NCI-H345 treated with DMSO at 0.1 percent for 48 hours (cell line): ENCODE measurements at regions not wholly inside any gene's neighbourhood (a gene's known extent, or its start where the extent isn't known, plus 50 kb on each side); places are given as distances from the start of the nearest gene placed in this dataset.
"Not testable (repeated sequence)": the region's sequence is repeated elsewhere in the genome, so short reads cannot be mapped to it uniquely, and the experiment has no call there.

ENCODE experiments used
- DNase-seq: peaks from one replicate; lab custom pipeline; 2025; ENCODE audit not compliant: unreplicated experiment; lab: John Stamatoyannopoulos, UW

DNA sequence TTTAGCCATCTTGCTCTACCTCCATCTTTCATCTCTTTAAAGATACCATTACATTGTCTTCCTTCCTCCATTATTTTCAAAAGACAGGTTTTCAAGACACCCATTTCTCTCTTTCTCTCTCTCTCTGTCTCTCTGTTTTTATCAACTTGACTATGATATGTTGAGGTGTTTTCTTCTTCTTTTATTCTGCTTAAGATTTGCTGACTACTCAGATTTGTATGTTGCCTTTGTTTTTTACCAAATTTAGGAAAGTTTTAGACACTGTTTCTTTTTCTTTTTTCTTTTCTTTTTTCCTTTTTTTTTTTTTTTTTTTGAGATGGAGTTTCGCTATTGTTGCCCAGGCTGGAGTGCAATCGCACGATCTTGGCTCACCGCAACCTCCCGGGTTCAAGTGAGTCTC lies 647.5 kb upstream of the VRK2 start:
- DNase-seq: no peak

DNA sequence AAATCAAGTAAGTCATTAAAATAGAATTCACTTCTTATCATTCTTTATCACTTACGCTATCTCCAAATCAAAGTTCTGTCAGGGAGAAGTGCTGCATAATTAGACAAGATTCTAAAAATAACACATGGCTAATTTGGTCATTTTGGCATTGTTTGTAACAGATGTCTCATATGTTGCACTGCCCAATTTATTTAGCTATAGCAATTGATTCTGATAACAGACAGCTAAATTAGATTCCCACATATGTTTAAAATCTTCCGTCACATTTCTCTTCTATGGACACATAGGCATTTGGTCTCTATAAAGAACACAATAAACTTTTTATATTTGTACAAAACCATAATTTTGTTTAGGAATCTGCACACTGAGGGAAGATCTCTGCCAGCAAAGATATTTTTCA lies 644.5 kb upstream of the VRK2 start:
- no peak for DNase-seq

DNA sequence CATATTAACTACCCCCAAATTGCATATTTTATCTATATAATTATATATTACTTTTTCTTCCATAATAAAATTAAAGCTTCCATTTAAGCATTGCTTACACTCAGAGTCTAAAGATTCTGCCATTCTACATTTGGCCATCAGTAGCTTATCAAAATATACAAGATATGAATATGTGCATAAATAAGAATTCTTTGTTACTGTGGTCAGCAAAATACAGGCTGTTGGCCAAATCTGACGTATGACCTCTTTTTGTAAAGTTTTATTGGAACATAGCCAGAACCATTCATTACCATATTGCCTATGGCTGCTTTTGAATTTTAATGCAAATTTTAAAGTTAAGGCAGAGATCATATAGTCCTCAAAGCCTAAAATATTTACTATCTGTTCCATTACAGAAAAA lies 643.9 kb upstream of the VRK2 start:
- DNase-seq: no peak

DNA sequence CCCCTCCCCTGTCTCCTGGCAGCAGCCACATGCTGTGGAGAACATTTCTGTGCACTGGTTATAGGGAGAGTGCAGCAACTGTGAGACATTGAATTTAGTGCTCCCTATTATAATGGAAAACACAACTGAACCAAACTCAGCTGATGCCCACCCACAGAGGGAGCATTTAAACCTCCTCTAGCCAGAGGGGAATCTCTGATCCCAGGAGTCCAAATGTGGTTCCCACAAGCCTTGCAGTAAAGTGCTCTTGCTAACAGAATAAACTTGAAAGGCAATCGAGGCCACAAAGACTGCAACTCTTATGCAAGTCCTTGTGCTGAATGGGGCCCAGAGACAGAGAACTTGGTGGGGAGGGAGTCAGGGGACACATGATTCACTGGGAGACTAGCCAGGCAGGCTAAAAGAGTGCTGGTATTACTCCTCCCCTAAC lies 638.8 kb upstream of the VRK2 start:
- no peak for DNase-seq

DNA sequence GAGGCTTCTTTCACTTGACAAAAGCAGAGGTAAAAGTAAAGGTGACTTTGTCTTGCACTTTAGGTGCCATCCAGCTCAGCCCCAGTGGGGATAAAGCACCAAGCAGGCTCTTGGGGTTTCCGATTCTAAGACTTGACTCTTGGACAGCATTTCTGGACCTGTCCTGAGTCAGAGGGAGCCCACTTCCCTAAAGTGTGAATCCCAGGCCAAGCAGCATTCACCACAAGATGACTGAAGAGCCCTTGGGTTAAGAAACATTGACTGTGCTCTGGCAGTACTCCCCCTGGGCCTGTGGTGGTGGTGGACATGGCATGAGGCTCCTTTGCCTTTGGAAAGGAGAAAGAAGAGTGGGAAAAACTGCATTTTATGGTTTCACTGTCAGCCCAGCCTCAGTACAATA lies 638.0 kb upstream of the VRK2 start:
- DNase-seq: no peak

DNA sequence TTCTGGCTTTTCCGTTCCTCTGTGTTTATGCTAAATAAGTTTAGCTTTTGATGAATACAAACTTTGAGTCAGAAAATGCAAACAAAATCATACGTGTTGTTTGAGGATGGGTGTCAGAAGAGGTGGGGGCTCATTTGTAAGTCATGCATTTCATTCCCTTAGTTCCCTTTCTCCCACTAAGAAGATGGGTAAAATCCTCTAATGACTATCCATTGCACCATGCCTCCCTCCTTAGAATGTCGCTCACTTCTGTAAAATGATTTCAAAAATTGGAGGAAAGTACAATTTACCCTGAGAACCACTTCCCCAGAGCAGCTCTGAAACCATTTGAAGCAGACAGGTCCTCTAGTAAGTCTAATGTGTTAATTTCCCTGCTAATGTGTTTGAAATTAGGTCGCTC lies 629.6 kb upstream of the VRK2 start:
- no peak for DNase-seq

DNA sequence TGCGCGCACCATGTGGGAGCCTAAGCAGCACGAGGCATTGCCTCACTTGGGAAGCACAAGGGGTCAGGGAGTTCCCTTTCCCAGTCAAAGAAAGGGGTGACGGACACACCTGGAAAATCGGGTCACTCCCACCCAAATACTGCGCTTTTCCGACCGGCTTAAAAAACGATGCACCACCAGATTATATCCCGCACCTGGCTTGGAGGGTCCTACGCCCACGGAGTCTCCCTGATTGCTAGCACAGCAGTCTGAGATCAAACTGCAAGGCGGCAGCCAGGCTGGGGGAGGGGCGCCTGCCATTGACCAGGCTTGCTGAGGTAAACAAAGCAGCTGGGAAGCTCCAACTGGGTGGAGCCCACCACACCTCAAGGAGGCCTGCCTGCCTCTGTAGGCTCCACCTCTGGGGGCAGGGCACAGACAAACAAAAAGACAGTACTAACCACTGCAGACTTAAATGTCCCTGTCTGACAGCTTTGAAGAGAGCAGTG lies 627.7 kb upstream of the VRK2 start:
- DNase-seq: not testable (repeated sequence)

DNA sequence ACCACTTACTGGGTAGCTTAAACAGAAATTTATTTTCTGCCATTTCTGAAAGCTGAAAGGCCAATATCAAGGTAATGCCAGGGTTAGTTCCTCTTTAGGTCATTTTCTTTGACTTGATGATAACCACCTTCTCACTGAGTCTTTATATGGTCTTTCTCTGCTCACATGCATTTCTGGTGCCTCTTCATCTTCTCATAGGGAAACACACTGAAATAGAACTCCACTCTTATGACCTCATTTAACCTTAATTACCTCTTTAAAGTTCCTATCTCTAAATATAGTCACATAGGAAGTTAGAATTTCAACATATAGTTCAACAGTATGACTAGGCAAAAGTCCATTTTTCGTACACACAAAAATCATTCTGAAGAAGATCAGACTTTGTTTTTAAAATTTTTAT lies 616.8 kb upstream of the VRK2 start:
- no peak for DNase-seq

DNA sequence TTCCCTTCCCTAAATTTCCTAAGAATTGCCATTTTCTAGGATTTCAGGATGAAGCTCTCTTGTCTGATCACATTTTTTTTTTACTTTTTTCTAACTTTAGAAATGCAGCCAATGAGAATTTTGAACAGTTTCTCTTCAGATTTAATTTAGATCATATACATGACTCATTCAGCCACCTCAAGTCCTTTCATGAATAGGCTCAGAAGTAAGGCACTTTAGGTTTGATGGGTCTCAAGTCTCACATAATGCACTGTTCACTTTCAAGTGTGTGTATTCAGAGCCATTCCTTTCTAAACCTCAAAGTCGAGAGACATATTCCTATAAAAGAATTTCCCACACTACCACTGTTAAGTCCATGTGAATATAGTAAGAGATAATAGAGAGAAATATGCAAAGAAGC lies 614.1 kb upstream of the VRK2 start:
- no peak for DNase-seq

DNA sequence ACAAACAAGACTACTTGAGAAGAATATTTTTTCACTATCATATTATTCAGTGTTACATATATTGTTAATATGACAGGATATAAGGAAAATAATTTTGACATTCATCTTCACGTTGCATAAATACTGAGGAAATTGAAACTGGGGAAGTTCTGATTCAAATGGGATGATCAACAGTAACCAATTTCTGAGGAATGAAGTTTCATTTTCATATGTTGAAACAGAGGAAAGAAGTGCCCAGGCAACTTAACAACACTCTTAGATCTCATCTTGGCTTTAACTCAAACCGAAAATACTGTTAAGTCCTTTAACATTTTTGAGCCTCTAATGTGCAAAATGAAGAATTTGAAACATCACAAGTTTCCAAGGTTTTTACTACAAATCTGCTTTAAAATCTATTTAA lies 612.2 kb upstream of the VRK2 start:
- DNase-seq: no peak

DNA sequence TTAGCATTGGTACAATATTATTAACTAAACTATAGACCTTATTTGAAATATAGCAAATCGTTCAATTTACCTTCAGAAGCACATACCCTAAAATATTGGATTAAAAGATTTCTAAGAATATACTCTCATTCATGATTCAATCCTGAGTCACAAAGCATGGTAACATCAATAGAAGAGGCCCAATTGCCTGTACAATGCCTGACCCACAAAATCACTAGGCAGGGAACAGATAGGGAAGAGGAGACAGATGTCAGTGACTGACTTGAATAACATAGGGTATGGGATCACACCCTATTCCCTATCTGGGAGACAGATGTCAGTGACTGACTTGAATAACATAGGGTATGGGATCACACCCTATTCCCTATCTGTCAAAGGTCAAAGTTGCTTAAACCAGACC lies 611.6 kb upstream of the VRK2 start:
- DNase-seq: no peak

DNA sequence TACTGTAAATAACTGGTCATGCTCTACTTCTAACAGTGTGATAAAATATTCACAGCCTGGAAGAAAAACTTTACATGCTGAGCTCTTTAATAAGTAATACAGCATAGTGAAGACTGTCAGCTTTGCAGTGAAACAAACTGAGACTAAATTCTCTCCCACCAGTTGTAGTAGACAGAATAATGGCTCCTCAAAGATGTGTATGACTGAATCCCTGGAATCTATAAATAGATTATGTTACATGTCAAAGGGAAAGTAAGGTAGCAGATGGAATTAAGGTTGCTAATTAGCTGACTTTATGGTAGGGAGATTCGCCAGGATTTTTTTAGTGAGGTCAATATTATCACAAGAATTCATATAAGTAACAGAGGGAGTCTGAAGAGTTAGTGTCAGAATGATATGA lies 609.5 kb upstream of the VRK2 start:
- DNase-seq: no peak

DNA sequence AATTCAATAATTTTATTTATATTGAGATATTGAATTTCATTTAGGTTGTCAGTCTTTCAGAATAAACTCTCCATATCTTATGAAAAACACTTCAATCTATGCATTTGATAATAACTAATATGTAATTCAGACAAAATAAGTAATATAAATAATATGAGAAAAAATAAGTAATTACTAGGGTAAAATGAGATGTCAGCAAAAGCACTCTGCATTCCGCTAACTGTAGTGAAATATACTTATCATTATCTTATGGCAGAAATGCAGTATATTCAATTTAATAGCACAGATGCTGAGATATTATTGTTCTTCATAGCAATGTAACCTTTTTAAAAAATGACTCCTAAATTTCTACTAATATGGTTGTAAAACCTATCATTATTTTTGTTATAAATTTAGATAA lies 606.2 kb upstream of the VRK2 start:
- no peak for DNase-seq

DNA sequence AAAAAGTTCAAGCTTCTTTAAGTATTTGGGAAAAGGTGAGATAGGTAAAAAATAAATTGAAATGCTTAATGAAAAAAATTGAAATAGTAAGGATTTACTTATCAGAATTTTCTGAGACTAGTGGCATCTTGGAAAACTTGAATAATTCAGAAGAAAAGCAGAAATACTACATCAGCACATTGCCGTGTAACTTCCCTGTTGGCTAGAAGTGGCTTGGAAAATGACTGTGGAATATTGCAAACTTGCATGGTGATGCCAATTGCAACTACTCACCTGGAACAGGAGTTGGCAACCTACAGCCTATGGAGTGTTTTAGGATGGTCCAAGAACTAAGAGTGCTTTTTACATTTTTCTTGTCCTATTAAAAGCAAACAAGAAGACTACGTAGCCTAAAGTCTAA lies 603.5 kb upstream of the VRK2 start:
- DNase-seq: no peak

DNA sequence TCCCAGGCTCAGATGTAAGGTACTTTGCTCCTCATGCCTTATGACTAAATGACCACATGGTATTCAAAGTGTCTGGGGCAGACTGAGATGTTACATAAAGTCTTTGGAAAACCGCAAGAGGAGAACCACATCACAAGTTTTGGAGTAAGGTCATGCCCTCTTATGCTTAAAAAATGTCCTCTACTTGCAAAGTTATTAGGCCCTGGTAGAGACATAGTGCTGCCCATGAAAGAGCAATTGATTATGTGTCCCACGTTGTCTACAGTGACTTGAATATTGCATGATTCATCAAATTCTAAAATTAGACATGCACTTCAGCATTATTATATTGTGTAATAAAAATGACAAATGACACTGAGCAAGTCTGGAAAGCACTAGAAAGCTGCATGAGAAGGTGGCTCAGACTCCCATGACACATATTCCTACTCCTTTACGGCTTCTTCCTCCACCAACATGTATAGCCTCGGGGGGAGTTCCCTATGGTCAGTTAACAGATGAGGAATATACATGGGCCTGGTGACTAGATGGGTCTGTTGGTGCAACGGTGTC lies 602.6 kb upstream of the VRK2 start:
- no peak for DNase-seq

DNA sequence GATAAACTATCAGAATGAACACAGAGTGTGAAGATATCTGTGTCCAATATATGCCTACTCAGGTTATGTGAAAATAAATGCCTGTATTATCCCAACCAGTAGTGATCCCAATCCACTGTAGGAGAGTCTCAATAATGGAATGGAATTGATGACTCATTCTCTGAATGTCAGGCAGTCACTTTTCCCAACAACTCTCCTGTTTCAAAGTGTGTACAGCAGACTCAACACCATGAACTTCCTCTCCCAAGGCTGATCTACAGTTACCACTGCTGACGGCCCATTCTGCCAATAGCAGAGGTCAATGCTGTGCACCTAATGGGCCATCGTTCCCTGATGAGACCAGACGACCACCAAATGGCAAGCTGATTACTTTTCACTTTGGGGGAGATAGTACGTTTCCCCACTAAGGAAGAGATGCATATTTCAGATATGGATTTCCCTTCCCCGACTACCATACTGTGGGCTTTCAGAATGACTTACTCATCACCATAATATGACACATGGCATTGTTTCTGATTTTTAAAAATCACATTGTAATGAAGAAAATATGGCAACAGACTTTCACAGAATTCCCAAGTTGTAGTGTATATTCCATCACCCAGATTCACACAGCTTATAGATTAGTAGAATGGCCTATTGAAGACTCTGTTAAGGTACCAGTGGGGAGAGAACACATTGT lies 601.7 kb upstream of the VRK2 start:
- no peak for DNase-seq

DNA sequence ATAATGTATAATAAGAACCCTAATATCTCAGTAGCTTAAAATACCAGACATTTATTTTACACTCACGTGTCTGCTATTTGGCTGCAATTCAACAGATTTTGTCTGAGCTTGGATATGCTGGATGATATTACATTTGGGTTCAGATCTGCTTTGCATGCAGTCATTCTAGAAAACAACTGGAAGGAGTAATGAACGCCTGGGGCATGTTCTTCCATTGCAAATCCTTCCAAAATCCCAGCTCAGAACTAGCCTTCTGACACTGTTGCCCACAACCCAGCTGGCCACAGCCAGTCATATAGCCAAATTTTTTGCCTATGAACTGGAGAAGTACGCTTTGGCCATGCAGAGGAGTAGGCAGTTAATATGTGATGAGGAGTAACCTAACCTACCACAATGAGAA lies 597.8 kb upstream of the VRK2 start:
- no peak for DNase-seq

DNA sequence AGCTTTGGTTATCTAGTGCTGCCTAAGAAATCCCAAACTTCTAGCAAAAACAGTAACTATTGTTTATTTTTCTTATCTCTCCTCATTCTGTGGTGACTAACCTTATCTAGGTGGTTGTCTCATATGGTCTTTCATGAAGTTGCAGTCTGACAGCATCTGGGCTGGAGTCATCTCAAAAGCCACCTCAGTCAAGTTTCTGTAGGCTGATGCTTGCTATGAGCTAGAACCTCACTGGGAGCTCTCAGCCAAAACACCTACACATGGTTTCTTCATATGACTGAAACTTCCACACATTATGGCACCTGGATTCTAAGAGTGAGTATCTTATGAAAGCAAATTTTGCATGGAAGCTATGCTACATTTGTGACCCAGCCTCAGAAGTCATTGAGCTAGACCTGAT lies 596.4 kb upstream of the VRK2 start:
- DNase-seq: no peak

DNA sequence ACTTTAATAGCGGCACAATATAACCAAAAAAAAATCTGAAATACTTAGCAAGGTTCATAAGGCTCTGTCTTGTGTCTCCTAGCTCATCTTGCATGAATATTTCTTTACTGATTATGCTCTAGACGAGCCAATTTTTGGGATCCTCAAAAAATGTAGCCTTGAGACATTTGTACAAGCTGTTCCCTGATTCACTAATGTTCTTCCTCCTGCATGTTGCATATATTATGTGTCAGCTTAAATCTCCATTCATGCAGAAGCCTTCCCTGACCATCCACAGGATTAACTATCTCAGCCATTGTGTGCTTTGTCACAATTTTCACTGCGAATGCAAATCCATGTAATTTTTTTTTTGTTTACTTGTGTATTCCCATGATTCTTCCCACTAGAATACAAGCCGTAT lies 594.0 kb upstream of the VRK2 start:
- no peak for DNase-seq

DNA sequence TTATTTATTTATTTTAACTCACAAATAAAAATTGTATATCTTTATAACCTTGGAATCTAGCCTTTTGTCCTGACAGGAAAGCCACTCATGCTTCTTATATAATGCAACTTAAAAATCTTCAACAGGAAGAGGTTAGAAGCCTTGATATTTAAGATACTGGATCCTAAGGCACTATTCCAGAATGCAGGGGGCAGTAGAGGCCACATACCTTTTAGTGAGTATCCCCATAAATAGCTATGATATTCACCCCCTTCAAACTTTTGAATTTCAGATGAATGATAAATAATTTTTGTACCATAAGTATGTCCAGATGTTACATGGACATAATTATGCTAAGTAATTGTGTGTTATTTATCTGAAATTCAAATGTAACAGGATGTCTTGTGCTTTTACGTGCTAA lies 592.7 kb upstream of the VRK2 start:
- DNase-seq: no peak

DNA sequence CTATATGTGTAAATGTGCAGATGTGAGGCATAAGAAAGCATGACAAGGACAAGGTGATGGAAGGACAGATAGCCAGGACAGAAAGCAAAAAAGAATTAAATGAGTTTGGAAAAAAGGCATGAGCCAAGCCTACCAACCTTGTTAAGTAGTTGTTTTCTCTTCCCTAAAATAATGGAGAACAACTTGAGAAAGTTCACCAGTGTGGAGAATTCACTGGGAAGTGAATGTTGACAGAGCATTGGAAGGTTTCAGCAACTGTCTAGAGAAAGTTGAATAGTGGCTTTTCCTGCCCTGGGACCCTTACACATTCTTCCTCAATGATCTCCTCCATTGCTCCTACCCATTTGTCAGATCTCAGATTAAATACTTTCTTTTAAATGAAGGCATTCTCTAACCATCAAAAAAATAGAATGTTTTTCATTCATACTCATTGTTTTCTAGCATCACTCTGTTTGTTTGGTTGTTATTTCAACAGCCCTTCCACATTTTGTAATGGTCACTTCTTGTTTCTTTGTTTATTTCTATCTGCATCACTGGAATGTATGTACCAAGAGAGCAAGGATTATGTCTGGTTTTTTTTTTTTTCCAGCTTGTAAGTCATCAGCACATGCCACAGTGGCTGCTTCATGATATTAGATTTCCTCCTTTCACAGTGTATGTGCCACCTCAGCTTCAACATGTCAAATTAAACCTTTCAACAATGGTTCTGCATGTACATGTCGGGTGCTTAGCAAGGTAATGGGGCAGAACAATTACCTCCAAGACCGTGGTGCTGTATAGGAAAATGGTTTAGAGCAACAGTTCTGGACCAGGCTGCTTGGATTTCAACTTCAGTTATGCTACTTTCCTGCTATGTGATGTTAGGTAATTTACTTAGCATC lies 586.0 kb upstream of the VRK2 start:
- DNase-seq: peak; percentile 80

DNA sequence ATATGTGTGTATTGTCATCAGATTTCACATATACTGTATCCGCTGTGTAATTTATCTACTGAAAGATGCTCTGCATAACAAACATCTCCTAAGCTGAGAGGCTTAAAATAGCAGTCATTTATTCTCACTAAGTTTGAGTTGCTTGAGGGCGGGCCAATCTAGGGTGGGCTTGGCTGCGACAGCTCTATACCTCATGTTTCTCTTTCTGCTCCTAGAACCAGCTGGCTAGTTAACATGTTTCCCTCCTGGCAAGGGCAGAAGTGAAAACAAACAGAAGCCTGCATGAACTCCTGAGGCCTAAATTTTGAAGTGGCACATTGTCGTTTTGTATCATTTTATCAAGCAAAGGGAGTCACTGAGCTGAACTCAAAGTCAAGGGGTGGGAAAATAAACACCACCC lies 585.0 kb upstream of the VRK2 start:
- peak; percentile 77 for DNase-seq
